ENCODE measurements at regions not wholly inside any gene's neighbourhood (a gene's known extent, or its start where the extent isn't known, plus 50 kb on each side); places are given as distances from the start of the nearest gene placed in this dataset.

GRCh38 chrY:19180824-19181223, 407.3 kb upstream of the HSFY2 start:
- TF ChIP-seq CTCF (IDR thresholded peaks at IDR 0.05) (no peak), EZH2 (IDR thresholded peaks at IDR 0.05; ENCODE audit: borderline replicate concordance, insufficient read depth, low read depth, low read length, poor library complexity, severe bottlenecking) (no peak)
